Mucosa of rectum (tissue), 2 donors: ENCODE measurements at regions not wholly inside any gene's neighbourhood (a gene's known extent, or its start where the extent isn't known, plus 50 kb on each side); places are given as distances from the start of the nearest gene placed in this dataset.

ENCODE experiments used
- H3K27ac ChIP-seq, 2 donors: one replicate each; pipeline ENCODE4 v1.7.0; 2013; ENCODE audit warnings: inconsistent platforms in 2 of 2, low read depth in 2 of 2, low read length in 2 of 2
- H3K27me3 ChIP-seq, 2 donors: one replicate each; pipeline ENCODE4 v1.7.0; 2013; ENCODE audit warnings: low read length in 2 of 2; ENCODE audit not compliant: control insufficient read depth in 2 of 2, insufficient read depth in 2 of 2
- H3K36me3 ChIP-seq, 2 donors: one replicate each; pipeline ENCODE4 v1.7.0; 2013; ENCODE audit warnings: low read length in 2 of 2; ENCODE audit not compliant: control insufficient read depth in 2 of 2, insufficient read depth in 2 of 2
- H3K4me1 ChIP-seq, 2 donors: one replicate each; pipeline ENCODE4 v1.7.0; 2013; ENCODE audit warnings: low read length in 2 of 2, mild to moderate bottlenecking in 1 of 2; ENCODE audit not compliant: control insufficient read depth in 2 of 2, insufficient read depth in 2 of 2
- H3K4me3 ChIP-seq, 2 donors: one replicate each; pipeline ENCODE4 v1.7.0; 2013; ENCODE audit warnings: low read length in 2 of 2
- H3K9ac ChIP-seq, 2 donors: one replicate each; pipeline ENCODE4 v1.7.0; 2013; ENCODE audit warnings: low read length in 2 of 2, low read depth in 1 of 2, mild to moderate bottlenecking in 1 of 2
- H3K9me3 ChIP-seq, 2 donors: one replicate each; pipeline ENCODE4 v1.7.0; 2013; ENCODE audit warnings: low read length in 2 of 2; ENCODE audit not compliant: control insufficient read depth in 2 of 2
- donor health status: healthy.
- donor health status: Normal muscosa, but diverticular disease.

GRCh38 chr11:121884626-121885025 is 231.4 kb downstream of the BLID start:
- Histone ChIP-seq H3K9me3 (no peaks in the 10 kb centered on the region), H3K4me3 (no peak overlapping the region), H3K36me3 (no peaks in the 10 kb centered on the region), H3K27me3 (no peaks in the 10 kb centered on the region), H3K9ac (no peak overlapping the region), H3K27ac (no peak overlapping the region), H3K4me1 (no peaks in the 10 kb centered on the region)

- Histone ChIP-seq H3K27me3 (no peaks in the 10 kb centered on the region), H3K9ac (no peak overlapping the region), H3K36me3 (no peaks in the 10 kb centered on the region), H3K9me3 (no peaks in the 10 kb centered on the region), H3K4me1 (no peaks in the 10 kb centered on the region), H3K27ac (no peak overlapping the region), H3K4me3 (no peak overlapping the region)
Observed at GRCh38 chr11:121881806-121882205, 234.2 kb downstream of the BLID start.

GRCh38 chr11:121877152-121877551 is 238.9 kb downstream of the BLID start:
- H3K4me3 ChIP-seq: no peak overlapping the region

GRCh38 chr11:121873766-121874165 is 242.2 kb downstream of the BLID start:
- H3K9me3 ChIP-seq: no peaks in the 10 kb centered on the region
- no peak overlapping the region for H3K4me3 ChIP-seq
- H3K27ac ChIP-seq: no peak overlapping the region
- H3K27me3 ChIP-seq: no peaks in the 10 kb centered on the region
- H3K9ac ChIP-seq: no peak overlapping the region
- H3K36me3 ChIP-seq: no peaks in the 10 kb centered on the region
- H3K4me1 ChIP-seq: no peaks in the 10 kb centered on the region

More at GRCh38 chr11:121877152-121877551, 238.9 kb downstream of the BLID start:
- H3K4me1 ChIP-seq: no peaks in the 10 kb centered on the region
- H3K9me3 ChIP-seq: no peaks in the 10 kb centered on the region
- no peak overlapping the region for H3K27ac ChIP-seq
- no peak overlapping the region for H3K9ac ChIP-seq
- no peaks in the 10 kb centered on the region for H3K36me3 ChIP-seq
- H3K27me3 ChIP-seq: no peaks in the 10 kb centered on the region

GRCh38 chr11:121872356-121872755 is 243.7 kb downstream of the BLID start:
- no peak overlapping the region for H3K27ac ChIP-seq
- H3K4me1 ChIP-seq: no peaks in the 10 kb centered on the region
- no peaks in the 10 kb centered on the region for H3K27me3 ChIP-seq
- no peaks in the 10 kb centered on the region for H3K36me3 ChIP-seq
- H3K9ac ChIP-seq: no peak overlapping the region
- no peak overlapping the region for H3K4me3 ChIP-seq
- H3K9me3 ChIP-seq: no peaks in the 10 kb centered on the region

- no peak overlapping the region for H3K9ac ChIP-seq
- H3K4me1 ChIP-seq: no peaks in the 10 kb centered on the region
- no peak overlapping the region for H3K27ac ChIP-seq
- H3K4me3 ChIP-seq: no peak overlapping the region
- no peaks in the 10 kb centered on the region for H3K36me3 ChIP-seq
- no peaks in the 10 kb centered on the region for H3K9me3 ChIP-seq
- H3K27me3 ChIP-seq: no peaks in the 10 kb centered on the region
Observed at GRCh38 chr11:121870206-121871045, 245.6 kb downstream of the BLID start.

- Histone ChIP-seq H3K27ac (no peak overlapping the region), H3K9me3 (no peaks in the 10 kb centered on the region), H3K9ac (no peak overlapping the region)
Observed at GRCh38 chr11:121869478-121869877, 246.5 kb downstream of the BLID start.

GRCh38 chr11:121866754-121867153 is 249.3 kb downstream of the BLID start:
- H3K27ac ChIP-seq: no peak overlapping the region
- H3K36me3 ChIP-seq: no peaks in the 10 kb centered on the region
- H3K4me3 ChIP-seq: no peak overlapping the region
- no peaks in the 10 kb centered on the region for H3K4me1 ChIP-seq
- H3K9ac ChIP-seq: no peak overlapping the region
- no peaks in the 10 kb centered on the region for H3K27me3 ChIP-seq
- H3K9me3 ChIP-seq: no peaks in the 10 kb centered on the region

More at GRCh38 chr11:121869478-121869877, 246.5 kb downstream of the BLID start:
- H3K27me3 ChIP-seq: no peaks in the 10 kb centered on the region
- H3K4me1 ChIP-seq: no peaks in the 10 kb centered on the region
- no peak overlapping the region for H3K4me3 ChIP-seq
- H3K36me3 ChIP-seq: no peaks in the 10 kb centered on the region

- Histone ChIP-seq H3K4me3 (no peak overlapping the region), H3K4me1 (no peaks in the 10 kb centered on the region), H3K27me3 (no peaks in the 10 kb centered on the region), H3K9ac (no peak overlapping the region), H3K36me3 (no peaks in the 10 kb centered on the region), H3K9me3 (no peaks in the 10 kb centered on the region), H3K27ac (no peak overlapping the region)
Observed at GRCh38 chr11:121864660-121865059, 251.4 kb downstream of the BLID start.

- H3K27me3 ChIP-seq: no peaks in the 10 kb centered on the region
- no peak overlapping the region for H3K9ac ChIP-seq
- H3K4me1 ChIP-seq: no peaks in the 10 kb centered on the region
- H3K36me3 ChIP-seq: no peaks in the 10 kb centered on the region
- no peak overlapping the region for H3K4me3 ChIP-seq
- H3K27ac ChIP-seq: no peak overlapping the region
- H3K9me3 ChIP-seq: no peaks in the 10 kb centered on the region
Observed at GRCh38 chr11:121863126-121863525, 252.9 kb downstream of the BLID start.
